ENCODE measurements at regions not wholly inside any gene's neighbourhood (a gene's known extent, or its start where the extent isn't known, plus 50 kb on each side); places are given as distances from the start of the nearest gene placed in this dataset.

GRCh38 chr10:75342397-75342796, 59.2 kb downstream of the ZNF503 start:
- TF ChIP-seq CTCF (IDR thresholded peaks at IDR 0.05; ENCODE audit: borderline replicate concordance, extremely low read depth, low read length, poor library complexity, severe bottlenecking), result no peak
- TF ChIP-seq EZH2 (IDR thresholded peaks at IDR 0.05; ENCODE audit: borderline replicate concordance, low read depth, low read length, severe bottlenecking), result no peak

All from DND-41 (cell line).